Parathyroid adenoma (tissue), 2 donors: ENCODE measurements at regions not wholly inside any gene's neighbourhood (a gene's known extent, or its start where the extent isn't known, plus 50 kb on each side); places are given as distances from the start of the nearest gene placed in this dataset.

Experiments used
- H2AFZ ChIP-seq: fragments of 300-600 bp; sonication (generic); one replicate; pipeline ENCODE4 v1.7.0; 2017; ENCODE audit warnings: antibody characterized with exemption, mild to moderate bottlenecking
- H3K27ac ChIP-seq: fragments of 300-600 bp; sonication (generic); one replicate; pipeline ENCODE4 v1.7.0; 2017
- H3K27me3 ChIP-seq: fragments of 300-600 bp; sonication (generic); one replicate; pipeline ENCODE4 v1.7.0; 2017; ENCODE audit warnings: low read length; ENCODE audit not compliant: control insufficient read depth, insufficient read depth
- H3K36me3 ChIP-seq: fragments of 300-600 bp; sonication (generic); one replicate; pipeline ENCODE4 v1.7.0; 2017; ENCODE audit warnings: low read length; ENCODE audit not compliant: control insufficient read depth, insufficient read depth
- H3K4me1 ChIP-seq: fragments of 300-600 bp; sonication (generic); one replicate; pipeline ENCODE4 v1.7.0; 2017; ENCODE audit warnings: control low read depth
- H3K4me2 ChIP-seq: fragments of 300-600 bp; sonication (generic); one replicate; pipeline ENCODE4 v1.7.0; 2017; ENCODE audit warnings: low read length
- H3K4me3 ChIP-seq: fragments of 300-600 bp; sonication (generic); one replicate; pipeline ENCODE4 v1.7.0; 2017; ENCODE audit warnings: low read depth, low read length
- H3K79me2 ChIP-seq: fragments of 300-600 bp; sonication (generic); one replicate; pipeline ENCODE4 v1.7.0; 2017; ENCODE audit warnings: control low read depth
- H3K9ac ChIP-seq: fragments of 300-600 bp; sonication (generic); one replicate; pipeline ENCODE4 v1.7.0; 2017; ENCODE audit warnings: mild to moderate bottlenecking
- H3K9me3 ChIP-seq: fragments of 300-600 bp; sonication (generic); one replicate; pipeline ENCODE4 v1.7.0; 2017; ENCODE audit warnings: low read length; ENCODE audit not compliant: control insufficient read depth
- CTCF ChIP-seq: fragments of 300-600 bp; sonication (generic); IDR thresholded peaks from one replicate; pipeline ENCODE4 v1.7.0; 2017; ENCODE audit warnings: antibody characterized with exemption, mild to moderate bottlenecking
- donor health status: primary hyperparathyroidism.

GRCh38 chr7:18399436-18400235 is 95.9 kb upstream of the HDAC9 start:
- Histone ChIP-seq H3K36me3 (no peaks in the 10 kb centered on the region), H3K27ac (no peak overlapping the region)

GRCh38 chr7:18400275-18400674 is 95.3 kb upstream of the HDAC9 start:
- no peaks in the 10 kb centered on the region for H3K79me2 ChIP-seq
- H2AFZ ChIP-seq, result no peak overlapping the region
- TF ChIP-seq CTCF, result no peak
- H3K9me3 ChIP-seq, result no peaks in the 10 kb centered on the region
- no peak overlapping the region for H3K27ac ChIP-seq
- H3K36me3 ChIP-seq, result no peaks in the 10 kb centered on the region
- no peaks in the 10 kb centered on the region for H3K27me3 ChIP-seq
- H3K4me1 ChIP-seq, result no peaks in the 10 kb centered on the region
- H3K4me2 ChIP-seq, result no peak overlapping the region
- no peak overlapping the region for H3K4me3 ChIP-seq
- H3K9ac ChIP-seq, result no peak overlapping the region

More at GRCh38 chr7:18399436-18400235, 95.9 kb upstream of the HDAC9 start:
- no peaks in the 10 kb centered on the region for H3K4me1 ChIP-seq
- no peak for TF ChIP-seq CTCF
- no peak overlapping the region for H3K9ac ChIP-seq
- H3K4me3 ChIP-seq, result no peak overlapping the region
- H3K9me3 ChIP-seq, result no peaks in the 10 kb centered on the region
- no peaks in the 10 kb centered on the region for H3K79me2 ChIP-seq
- H3K27me3 ChIP-seq, result no peaks in the 10 kb centered on the region
- H2AFZ ChIP-seq, result no peak overlapping the region
- H3K4me2 ChIP-seq, result no peak overlapping the region

GRCh38 chr7:18400726-18401125 is 94.8 kb upstream of the HDAC9 start:
- no peaks in the 10 kb centered on the region for H3K27me3 ChIP-seq
- no peaks in the 10 kb centered on the region for H3K4me1 ChIP-seq
- H3K9ac ChIP-seq, result no peak overlapping the region
- no peaks in the 10 kb centered on the region for H3K9me3 ChIP-seq
- no peak overlapping the region for H3K4me3 ChIP-seq
- H2AFZ ChIP-seq, result no peak overlapping the region
- H3K4me2 ChIP-seq, result no peak overlapping the region
- no peaks in the 10 kb centered on the region for H3K36me3 ChIP-seq
- no peak for TF ChIP-seq CTCF
- no peak overlapping the region for H3K27ac ChIP-seq
- H3K79me2 ChIP-seq, result no peaks in the 10 kb centered on the region

- H3K9ac ChIP-seq, result no peak overlapping the region
- TF ChIP-seq CTCF, result no peak
- no peaks in the 10 kb centered on the region for H3K36me3 ChIP-seq
- H2AFZ ChIP-seq, result no peak overlapping the region
- no peaks in the 10 kb centered on the region for H3K79me2 ChIP-seq
- no peaks in the 10 kb centered on the region for H3K9me3 ChIP-seq
- no peaks in the 10 kb centered on the region for H3K27me3 ChIP-seq
- H3K27ac ChIP-seq, result no peak overlapping the region
- H3K4me3 ChIP-seq, result no peak overlapping the region
- no peak overlapping the region for H3K4me2 ChIP-seq
- H3K4me1 ChIP-seq, result no peaks in the 10 kb centered on the region
Observed at GRCh38 chr7:18401757-18402156, 93.8 kb upstream of the HDAC9 start.
